ENCODE measurements at regions not wholly inside any gene's neighbourhood (a gene's known extent, or its start where the extent isn't known, plus 50 kb on each side); places are given as distances from the start of the nearest gene placed in this dataset.

DNA sequence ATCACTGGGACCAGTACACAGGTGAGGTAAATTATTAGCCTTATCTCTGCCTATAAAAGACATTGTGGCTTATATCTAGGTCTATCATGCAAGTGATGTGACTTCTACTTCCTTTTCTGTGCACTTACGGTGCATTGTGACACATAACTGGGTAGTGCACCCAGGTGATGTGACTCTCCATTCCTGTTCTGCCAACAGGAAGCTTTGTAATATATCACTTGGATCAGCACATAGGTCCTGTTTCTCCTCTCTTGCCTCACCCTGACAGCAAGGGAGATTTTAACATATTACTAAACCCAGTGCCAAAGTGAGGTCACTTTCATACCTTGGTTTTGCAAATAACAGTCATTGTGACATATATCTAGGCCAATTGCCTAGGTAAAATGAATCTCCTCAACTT is 1129.7 kb upstream of the AMELY start:
- DNase-seq: no peak
- Histone ChIP-seq H3K4me2 (replicated peaks; ENCODE audit: extremely low read depth, low read length, poor library complexity, severe bottlenecking) (no peak overlapping the region), H3K9ac (ENCODE audit: insufficient read depth, low read length, poor library complexity, severe bottlenecking) (no peak overlapping the region), H2AFZ (ENCODE audit: insufficient read depth, low read depth, low read length, poor library complexity, severe bottlenecking) (no peak overlapping the region), H3K4me3 (replicated peaks in 1 of 3; ENCODE audit: low read depth in 2 of 3, low read length in 3 of 3) (no peak overlapping the region), H3K36me3 (replicated peaks in 1 of 2; ENCODE audit: control insufficient read depth in 1 of 2, insufficient read depth in 2 of 2, low read length in 2 of 2) (no peaks in the 10 kb centered on the region), H3K4me1 (ENCODE audit: control insufficient read depth in 1 of 2, insufficient read depth in 2 of 2, low read length in 2 of 2) (no peaks in the 10 kb centered on the region), H3K27ac (ENCODE audit: low read depth in 1 of 2, low read length in 2 of 2) (no peak overlapping the region), H3K27me3 (ENCODE audit: control insufficient read depth in 2 of 2, insufficient read depth in 2 of 2, low read length in 2 of 2) (no peaks in the 10 kb centered on the region), H3K9me3 (replicated peaks in 1 of 2; ENCODE audit: control insufficient read depth in 1 of 2, insufficient read depth in 1 of 2, low read length in 2 of 2) (no peaks in the 10 kb centered on the region), H3K79me2 (ENCODE audit: insufficient read depth, low read length) (no peaks in the 10 kb centered on the region), H4K20me1 (ENCODE audit: insufficient read depth, low read length) (no peaks in the 10 kb centered on the region)
- no peaks in the 10 kb centered on the region for H3K27me3 Mint-ChIP-seq (ENCODE audit: low read depth in 3 of 3)
- intact Hi-C loops (cut with micrococcal nuclease): no loop called here
- TF ChIP-seq, protein P1, sequence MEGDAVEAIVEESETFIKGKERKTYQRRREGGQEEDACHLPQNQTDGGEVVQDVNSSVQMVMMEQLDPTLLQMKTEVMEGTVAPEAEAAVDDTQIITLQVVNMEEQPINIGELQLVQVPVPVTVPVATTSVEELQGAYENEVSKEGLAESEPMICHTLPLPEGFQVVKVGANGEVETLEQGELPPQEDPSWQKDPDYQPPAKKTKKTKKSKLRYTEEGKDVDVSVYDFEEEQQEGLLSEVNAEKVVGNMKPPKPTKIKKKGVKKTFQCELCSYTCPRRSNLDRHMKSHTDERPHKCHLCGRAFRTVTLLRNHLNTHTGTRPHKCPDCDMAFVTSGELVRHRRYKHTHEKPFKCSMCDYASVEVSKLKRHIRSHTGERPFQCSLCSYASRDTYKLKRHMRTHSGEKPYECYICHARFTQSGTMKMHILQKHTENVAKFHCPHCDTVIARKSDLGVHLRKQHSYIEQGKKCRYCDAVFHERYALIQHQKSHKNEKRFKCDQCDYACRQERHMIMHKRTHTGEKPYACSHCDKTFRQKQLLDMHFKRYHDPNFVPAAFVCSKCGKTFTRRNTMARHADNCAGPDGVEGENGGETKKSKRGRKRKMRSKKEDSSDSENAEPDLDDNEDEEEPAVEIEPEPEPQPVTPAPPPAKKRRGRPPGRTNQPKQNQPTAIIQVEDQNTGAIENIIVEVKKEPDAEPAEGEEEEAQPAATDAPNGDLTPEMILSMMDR (IDR thresholded peaks at IDR 0.05): no peak
- WGBS (ENCODE audit: insufficient coverage): no CpG with 5 or more reads among the region's 1 CpG
- peaks cover 0 to 2% (median 0%) of the 10 kb centered on the region in 7 donors for H3K9me3 Mint-ChIP-seq
- no peak overlapping the region for H3K4me3 Mint-ChIP-seq
- H3K36me3 Mint-ChIP-seq: no peaks in the 10 kb centered on the region
- H3K4me1 Mint-ChIP-seq: no peaks in the 10 kb centered on the region
- no peak overlapping the region for H3K27ac Mint-ChIP-seq

DNA sequence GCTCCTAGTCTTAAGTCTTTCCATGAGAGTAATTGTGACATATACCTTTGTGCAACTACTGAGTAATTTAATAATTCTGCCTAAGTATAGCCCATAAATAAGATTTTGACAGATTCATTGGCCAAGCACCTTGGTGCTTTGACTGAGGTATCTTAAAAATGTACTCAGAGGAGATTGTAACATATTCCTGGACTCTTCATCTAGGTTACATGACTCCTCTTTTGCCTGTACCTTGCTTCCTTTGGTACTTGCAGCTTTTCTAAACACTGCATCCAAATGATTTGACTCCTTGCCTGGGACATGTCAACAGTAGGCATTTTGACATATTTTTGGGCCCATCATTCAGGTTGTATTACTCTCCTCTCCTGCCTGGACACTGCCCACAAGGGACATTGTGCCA is 1125.0 kb upstream of the AMELY start:
- no peaks in the 10 kb centered on the region for H3K36me3 ChIP-seq (replicated peaks in 1 of 2; ENCODE audit: control insufficient read depth in 1 of 2, insufficient read depth in 2 of 2, low read length in 2 of 2)
- no peak for DNase-seq
- H3K79me2 ChIP-seq (ENCODE audit: insufficient read depth, low read length): no peaks in the 10 kb centered on the region
- TF ChIP-seq, protein P1 (IDR thresholded peaks at IDR 0.05): no peak
- no peaks in the 10 kb centered on the region for H3K9me3 ChIP-seq (replicated peaks in 1 of 2; ENCODE audit: control insufficient read depth in 1 of 2, insufficient read depth in 1 of 2, low read length in 2 of 2)
- Mint-ChIP-seq H3K9me3 (peaks cover 0 to 1% (median 0%) of the 10 kb centered on the region in 7 donors), H3K36me3 (no peaks in the 10 kb centered on the region), H3K4me3 (no peak overlapping the region), H3K27ac (no peak overlapping the region), H3K27me3 (ENCODE audit: low read depth in 3 of 3) (no peaks in the 10 kb centered on the region), H3K4me1 (no peaks in the 10 kb centered on the region)
- no peak overlapping the region for H2AFZ ChIP-seq (ENCODE audit: insufficient read depth, low read depth, low read length, poor library complexity, severe bottlenecking)
- H3K27me3 ChIP-seq (ENCODE audit: control insufficient read depth in 2 of 2, insufficient read depth in 2 of 2, low read length in 2 of 2): no peaks in the 10 kb centered on the region
- H3K9ac ChIP-seq (ENCODE audit: insufficient read depth, low read length, poor library complexity, severe bottlenecking): no peak overlapping the region
- H3K4me2 ChIP-seq (replicated peaks; ENCODE audit: extremely low read depth, low read length, poor library complexity, severe bottlenecking): no peak overlapping the region
- H3K27ac ChIP-seq (ENCODE audit: low read depth in 1 of 2, low read length in 2 of 2): no peak overlapping the region
- intact Hi-C loops (cut with micrococcal nuclease): no loop called here
- H4K20me1 ChIP-seq (ENCODE audit: insufficient read depth, low read length): no peaks in the 10 kb centered on the region
- H3K4me1 ChIP-seq (ENCODE audit: control insufficient read depth in 1 of 2, insufficient read depth in 2 of 2, low read length in 2 of 2): no peaks in the 10 kb centered on the region
- H3K4me3 ChIP-seq (replicated peaks in 1 of 3; ENCODE audit: low read depth in 2 of 3, low read length in 3 of 3): no peak overlapping the region

Measured in CD14-positive monocyte (primary cell).